HepG2 (cell line): ENCODE measurements at regions not wholly inside any gene's neighbourhood (a gene's known extent, or its start where the extent isn't known, plus 50 kb on each side); places are given as distances from the start of the nearest gene placed in this dataset.

ENCODE experiments used
- DNMT3B ChIP-seq: conservative IDR thresholded peaks from 2 replicates; pipeline ENCODE4 v1.6.1; 2016; ENCODE audit warnings: missing biosample characterization, control low read depth
- HNF4G ChIP-seq, 2 experiments: sonication (generic) in 1 of 2; formaldehyde crosslinking in 1 of 2; IDR thresholded peaks; 2 replicates each; pipeline versions ENCODE4 v1.4.0 to v1.6.1; 2011 to 2020; ENCODE audit warnings: borderline replicate concordance in 2 of 2, low read depth in 2 of 2, mild to moderate bottlenecking in 2 of 2, low read length in 1 of 2, missing genetic modification reagents in 1 of 2, moderate library complexity in 1 of 2
- HNRNPH1 ChIP-seq: fragments of 200-400 bp; formaldehyde crosslinking; optimal IDR thresholded peaks from 2 replicates; pipeline ENCODE3; 2017; ENCODE audit warnings: mild to moderate bottlenecking, low read depth, low read length
- MAFK ChIP-seq, 2 experiments: IDR thresholded peaks in 1 of 2; conservative IDR thresholded peaks in 1 of 2; 2 replicates each; pipeline ENCODE4 v1.6.1; 2011; ENCODE audit warnings: improper control_type of control experiment in 2 of 2, low read length in 2 of 2
- MXI1 ChIP-seq: IDR thresholded peaks from 3 replicates; pipeline ENCODE4 v1.6.1; 2012; ENCODE audit warnings: low read depth, low read length, inconsistent platforms, borderline replicate concordance
- NR0B2 ChIP-seq: sonication (generic); formaldehyde crosslinking; IDR thresholded peaks from 2 replicates; pipeline ENCODE4 v1.4.0; 2020; ENCODE audit warnings: mild to moderate bottlenecking, missing genetic modification reagents
- NR2C2 ChIP-seq: sonication (generic); formaldehyde crosslinking; IDR thresholded peaks from 2 replicates; pipeline ENCODE4 v1.4.0; 2020; ENCODE audit warnings: missing genetic modification reagents, mild to moderate bottlenecking, moderate library complexity, borderline replicate concordance
- REPIN1 ChIP-seq: sonication (generic); formaldehyde crosslinking; IDR thresholded peaks from 2 replicates; pipeline ENCODE4 v1.8.0; 2022; ENCODE audit warnings: missing genetic modification reagents, low read depth, mild to moderate bottlenecking, borderline replicate concordance
- RORA ChIP-seq: sonication (generic); formaldehyde crosslinking; IDR thresholded peaks from 2 replicates; pipeline ENCODE4 v1.5.0; 2020; ENCODE audit warnings: mild to moderate bottlenecking, missing genetic modification reagents, moderate library complexity
- RXRA ChIP-seq: sonication (generic); formaldehyde crosslinking; IDR thresholded peaks from 2 replicates; pipeline ENCODE4 v1.5.1; 2020; ENCODE audit warnings: missing genetic modification reagents
- SALL1 ChIP-seq: sonication (generic); formaldehyde crosslinking; IDR thresholded peaks from 2 replicates; pipeline ENCODE4 v1.8.0; 2022; ENCODE audit warnings: mild to moderate bottlenecking, missing genetic modification reagents
- STAT6 ChIP-seq: sonication (generic); formaldehyde crosslinking; IDR thresholded peaks from 2 replicates; pipeline ENCODE4 v1.4.0; 2020; ENCODE audit warnings: missing genetic modification reagents, mild to moderate bottlenecking, borderline replicate concordance
- TCF7 ChIP-seq: sonication (generic); IDR thresholded peaks from 2 replicates; pipeline ENCODE4 v1.6.1; 2016; ENCODE audit warnings: antibody characterized with exemption, low read depth
- U2AF1 ChIP-seq: fragments of 200-400 bp; formaldehyde crosslinking; optimal IDR thresholded peaks from 2 replicates; pipeline ENCODE3; 2017; ENCODE audit warnings: mild to moderate bottlenecking, low read depth, low read length
- ZBTB37 ChIP-seq: sonication (generic); formaldehyde crosslinking; IDR thresholded peaks from 2 replicates; pipeline ENCODE4 v1.4.0; 2020; ENCODE audit warnings: mild to moderate bottlenecking, missing genetic modification reagents
- ZEB1 ChIP-seq: IDR thresholded peaks from 2 replicates; pipeline ENCODE4 v1.6.1; 2012; ENCODE audit warnings: mild to moderate bottlenecking, low read depth, inconsistent platforms; ENCODE audit not compliant: insufficient replicate concordance
- ZFP41 ChIP-seq: sonication (generic); formaldehyde crosslinking; IDR thresholded peaks from 2 replicates; pipeline ENCODE4 v1.4.0; 2020; ENCODE audit warnings: mild to moderate bottlenecking, missing genetic modification reagents, borderline replicate concordance
- ZFP62 ChIP-seq: sonication (generic); formaldehyde crosslinking; IDR thresholded peaks from 2 replicates; pipeline ENCODE4 v1.4.0; 2020; ENCODE audit warnings: missing genetic modification reagents
- ZNF280D ChIP-seq: sonication (generic); formaldehyde crosslinking; IDR thresholded peaks from 2 replicates; pipeline ENCODE4 v1.5.1; 2020; ENCODE audit warnings: mild to moderate bottlenecking, missing genetic modification reagents
- ZNF432 ChIP-seq: sonication (generic); formaldehyde crosslinking; IDR thresholded peaks from 2 replicates; pipeline ENCODE4 v1.5.0; 2020; ENCODE audit warnings: missing genetic modification reagents, mild to moderate bottlenecking, borderline replicate concordance
- ZNF660 ChIP-seq: sonication (generic); formaldehyde crosslinking; IDR thresholded peaks from 2 replicates; pipeline ENCODE4 v1.5.1; 2020; ENCODE audit warnings: mild to moderate bottlenecking, low read depth, missing genetic modification reagents, borderline replicate concordance
- ZNF737 ChIP-seq: sonication (generic); formaldehyde crosslinking; IDR thresholded peaks from 2 replicates; pipeline ENCODE4 v1.5.0; 2020; ENCODE audit warnings: missing genetic modification reagents, mild to moderate bottlenecking, borderline replicate concordance

- TF ChIP-seq STAT6 (no peak), HNRNPH1 (no peak), RORA (no peak), ZEB1 (no peak), NR2C2 (no peak; the same call in 1 of the 2 replicates), NR0B2 (no peak), TCF7 (peak; percentile 68), ZNF737 (CRISPR knock-in tag) (no peak), HNF4G (IDR thresholded peaks at IDR 0.05; ENCODE audit: borderline replicate concordance, low read depth, low read length) (no peak), HNF4G (CRISPR knock-in tag; IDR thresholded peaks at IDR 0.05; ENCODE audit: borderline replicate concordance, low read depth) (no peak), ZFP41 (CRISPR knock-in tag) (no peak), MAFK (conservative IDR thresholded peaks at IDR 0.05 in 1 of 2, IDR thresholded peaks at IDR 0.05 in 1 of 2; ENCODE audit: low read length in 2 of 2) (no peak), ZNF280D (CRISPR knock-in tag) (no peak), ZNF660 (CRISPR knock-in tag) (no peak), DNMT3B (no peak), ZFP62 (CRISPR knock-in tag) (no peak), SALL1 (CRISPR knock-in tag) (peak; percentile 85), U2AF1 (no peak), ZNF432 (no peak), REPIN1 (no peak), RXRA (no peak), ZBTB37 (CRISPR knock-in tag) (peak; percentile 66; the same call in 1 of the 2 replicates), MXI1 (no peak)
Observed at GRCh38 chrX:109872021-109872732, 130.7 kb upstream of the TMEM164 start (continued).
